H1 (cell line): ENCODE measurements at regions not wholly inside any gene's neighbourhood (a gene's known extent, or its start where the extent isn't known, plus 50 kb on each side); places are given as distances from the start of the nearest gene placed in this dataset.

Source experiments
- CTCF ChIA-PET: fragments of 300-600 bp; sonication (Branson Sonifier 250); formaldehyde crosslinking; loops from one replicate; lab custom pipeline; 2021; ENCODE audit not compliant: partially characterized antibody; lab: Charles Lee
- POLR2A ChIA-PET: fragments of 300-600 bp; sonication (Branson Sonifier 250); formaldehyde crosslinking; loops from one replicate; lab custom pipeline; 2021; ENCODE audit warnings: inconsistent platforms; ENCODE audit not compliant: partially characterized antibody; lab: Charles Lee
- DNase-seq, 2 experiments: peaks; one replicate each; pipeline versions ENCODE4 v3.0.0 to v3.0.0-alpha.2; 2010 to 2022; ENCODE audit warnings: low spot score in 2 of 2, low read depth in 1 of 2, mixed read lengths in 1 of 2
- FAIRE-seq: peaks from 2 replicates; lab custom pipeline; 2011; peaks lifted over from hg19 to GRCh38; lab: Jason Lieb, UNC
- H2AFZ ChIP-seq: 2 replicates; pipeline ENCODE4 v1.8.1; 2012; ENCODE audit warnings: low read length, inconsistent platforms
- H2AK5ac ChIP-seq: 2 replicates; pipeline ENCODE4 v1.6.1; 2013; ENCODE audit warnings: low read depth, low read length
- H2BK120ac ChIP-seq: replicated peaks from 2 replicates; pipeline ENCODE3; 2013; ENCODE audit warnings: low read depth, low read length, inconsistent platforms
- H2BK12ac ChIP-seq: 2 replicates; pipeline ENCODE4 v1.6.1; 2013; ENCODE audit warnings: low read depth, low read length
- H2BK15ac ChIP-seq: 2 replicates; pipeline ENCODE4 v1.6.1; 2013; ENCODE audit warnings: low read length
- H2BK20ac ChIP-seq: 2 replicates; pipeline ENCODE4 v1.6.1; 2013; ENCODE audit warnings: low read length
- H2BK5ac ChIP-seq: 2 replicates; pipeline ENCODE4 v1.6.1; 2013; ENCODE audit warnings: low read depth, low read length
- H3K14ac ChIP-seq: 2 replicates; pipeline ENCODE4 v1.6.1; 2013; ENCODE audit warnings: inconsistent platforms; ENCODE audit not compliant: insufficient read length
- H3K18ac ChIP-seq: 2 replicates; pipeline ENCODE4 v1.6.1; 2013; ENCODE audit warnings: low read length; ENCODE audit errors: extremely low read depth
- H3K23ac ChIP-seq: 2 replicates; pipeline ENCODE4 v1.6.1; 2013; ENCODE audit warnings: inconsistent platforms; ENCODE audit not compliant: insufficient read length
- H3K23me2 ChIP-seq: 2 replicates; pipeline ENCODE4 v1.6.1; 2013; ENCODE audit warnings: low read depth, low read length
- H3K27ac ChIP-seq: 2 replicates; pipeline ENCODE4 v1.6.1; 2011; ENCODE audit warnings: low read depth, low read length, inconsistent platforms
- H3K27me3 ChIP-seq, 4 experiments: replicated peaks in 1 of 4; 1 replicate in 1 of 4; 2 replicates in 3 of 4; pipeline versions ENCODE4 v1.6.1 to v1.8.1; 2011 to 2013; ENCODE audit warnings: low read length in 3 of 4, mild to moderate bottlenecking in 3 of 4, inconsistent platforms in 2 of 4, mixed read lengths in 2 of 4, moderate library complexity in 1 of 4; ENCODE audit not compliant: control insufficient read depth in 3 of 4, insufficient read depth in 3 of 4; ENCODE audit errors: extremely low read depth in 1 of 4
- H3K36me3 ChIP-seq, 4 experiments: 2 replicates each; pipeline versions ENCODE4 v1.6.1 to v1.8.1; 2011 to 2013; ENCODE audit warnings: mild to moderate bottlenecking in 4 of 4, low read length in 3 of 4, moderate library complexity in 2 of 4, control low read depth in 1 of 4, inconsistent platforms in 1 of 4; ENCODE audit not compliant: insufficient read depth in 4 of 4, control insufficient read depth in 2 of 4
- H3K4ac ChIP-seq: replicated peaks from 2 replicates; pipeline ENCODE3; 2013; ENCODE audit warnings: low read length, low read depth, mixed read lengths, inconsistent platforms; ENCODE audit not compliant: insufficient read length
- H3K4me1 ChIP-seq, 4 experiments: replicated peaks in 1 of 4; 1 replicate in 1 of 4; 2 replicates in 3 of 4; pipeline versions ENCODE4 v1.6.1 to v1.8.1; 2011 to 2013; ENCODE audit warnings: low read length in 3 of 4, inconsistent platforms in 2 of 4, mixed read lengths in 1 of 4; ENCODE audit not compliant: insufficient read depth in 4 of 4, control insufficient read depth in 3 of 4
- H3K4me2 ChIP-seq, 2 experiments: 2 replicates each; pipeline versions ENCODE4 v1.6.1 to v1.8.1; 2011 to 2013; ENCODE audit warnings: low read depth in 2 of 2, low read length in 2 of 2, control low read depth in 1 of 2, inconsistent platforms in 1 of 2, mild to moderate bottlenecking in 1 of 2; ENCODE audit not compliant: insufficient read depth in 1 of 2
- H3K4me3 ChIP-seq, 4 experiments: fragments of 200-600, 300-600 bp in 1 of 4; sonication (generic), shearing (Covaris generic), sonication (Bioruptor Twin) in 1 of 4; 2 replicates each; pipeline versions ENCODE4 v1.5.1 to v1.8.1; 2011 to 2016; ENCODE audit warnings: low read length in 4 of 4, low read depth in 3 of 4, control low read depth in 2 of 4, inconsistent platforms in 2 of 4, mild to moderate bottlenecking in 2 of 4, mixed read lengths in 1 of 4, moderate library complexity in 1 of 4; ENCODE audit not compliant: insufficient read depth in 2 of 4; ENCODE audit errors: extremely low read depth in 1 of 4
- H3K56ac ChIP-seq: replicated peaks from 2 replicates; pipeline ENCODE3; 2013; ENCODE audit warnings: low read depth, mild to moderate bottlenecking, mixed read lengths, low read length, inconsistent platforms; ENCODE audit not compliant: insufficient read length
- H3K79me1 ChIP-seq: 2 replicates; pipeline ENCODE4 v1.6.1; 2013; ENCODE audit warnings: low read depth, low read length, control low read depth
- H3K79me2 ChIP-seq, 2 experiments: 2 replicates each; pipeline versions ENCODE4 v1.6.1 to v1.8.1; 2012 to 2013; ENCODE audit warnings: low read length in 2 of 2, mild to moderate bottlenecking in 2 of 2, inconsistent platforms in 1 of 2; ENCODE audit not compliant: insufficient read depth in 2 of 2, control insufficient read depth in 1 of 2
- H3K9ac ChIP-seq, 4 experiments: replicated peaks in 1 of 4; 1 replicate in 1 of 4; 2 replicates in 3 of 4; pipeline versions ENCODE4 v1.6.1 to v1.8.1; 2011 to 2013; ENCODE audit warnings: low read depth in 3 of 4, low read length in 3 of 4, control low read depth in 2 of 4, mild to moderate bottlenecking in 2 of 4, moderate library complexity in 2 of 4, inconsistent platforms in 1 of 4; ENCODE audit errors: extremely low read depth in 1 of 4
- H3K9me3 ChIP-seq, 2 experiments: 2 replicates each; pipeline versions ENCODE4 v1.6.1 to v1.8.1; 2012 to 2013; ENCODE audit warnings: mild to moderate bottlenecking in 2 of 2, moderate library complexity in 2 of 2, control low read depth in 1 of 2, inconsistent platforms in 1 of 2, low read depth in 1 of 2, low read length in 1 of 2, mixed read lengths in 1 of 2; ENCODE audit not compliant: insufficient read depth in 2 of 2
- H4K20me1 ChIP-seq, 2 experiments: replicated peaks in 1 of 2; 2 replicates each; pipeline versions ENCODE3 to v1.8.1; 2011 to 2013; ENCODE audit warnings: inconsistent platforms in 2 of 2, low read length in 2 of 2, mild to moderate bottlenecking in 1 of 2; ENCODE audit not compliant: insufficient read depth in 2 of 2, control insufficient read depth in 1 of 2
- H4K5ac ChIP-seq: 2 replicates; pipeline ENCODE4 v1.6.1; 2013; ENCODE audit warnings: low read length, low read depth, mixed read lengths, inconsistent platforms; ENCODE audit not compliant: insufficient read length
- H4K8ac ChIP-seq: 2 replicates; pipeline ENCODE4 v1.8.0; 2013; ENCODE audit warnings: mild to moderate bottlenecking, moderate library complexity, low read length, inconsistent platforms; ENCODE audit not compliant: insufficient read depth; ENCODE audit errors: extremely low read depth
- H4K91ac ChIP-seq: replicated peaks from 2 replicates; pipeline ENCODE3; 2013; ENCODE audit warnings: low read length, mixed read lengths, inconsistent platforms; ENCODE audit not compliant: insufficient read length
- KDM1A ChIP-seq: fragments of 200-600, 300-600 bp; sonication (generic); IDR thresholded peaks from 2 replicates; pipeline ENCODE4 v1.7.1; 2016; ENCODE audit warnings: mild to moderate bottlenecking, low read length, borderline replicate concordance
- SP2 ChIP-seq: IDR thresholded peaks from 2 replicates; pipeline ENCODE4 v1.6.1; 2012; ENCODE audit warnings: mild to moderate bottlenecking, low read length, inconsistent platforms
- WGBS, 2 experiments: shearing (Covaris generic) in 1 of 2; methylation state at CpG; one replicate each; pipeline versions ENCODE4 v1.1.6 to v1.1.7; 2013 to 2015; ENCODE audit warnings: low lambda C conversion rate in 2 of 2, mixed read lengths in 2 of 2, inconsistent platforms in 1 of 2, low coverage in 1 of 2, missing lambda C conversion rate in 1 of 2; ENCODE audit not compliant: insufficient replicate concordance in 2 of 2, insufficient coverage in 1 of 2, insufficient read length in 1 of 2; ENCODE audit errors: extremely low coverage in 1 of 2, missing lambda C conversion rate in 1 of 2; 5-methylcytosine and 5-hydroxymethylcytosine counted together

GRCh38 chr6:44038543-44039065 lies 88.6 kb downstream of the MRPL14 start:
- WGBS, 2 experiments: 78% methylated on average over 4 of the region's 4 CpGs; no CpG with 5 or more reads in 1 of the 2 experiments
- Histone ChIP-seq H3K79me1 (no peaks in the 10 kb centered on the region), H2BK20ac (no peak overlapping the region), H4K5ac (no peak overlapping the region), H3K23me2 (no peaks in the 10 kb centered on the region), H3K23ac (no peak overlapping the region), H2AK5ac (no peak overlapping the region), H3K4me2 (no peak overlapping the region), H3K4ac (peak overlapping the region; percentile 40), H2BK5ac (0 out of 2 replicates have a peak overlapping the region, but pooled peaks have one; percentile 6), H2BK15ac (no peak overlapping the region), H3K27ac (no peak overlapping the region), H3K56ac (no peak overlapping the region), H4K91ac (no peak overlapping the region), H3K18ac (no peak overlapping the region), H3K4me1 (peaks cover 9 to 26% (median 13%) of the 10 kb centered on the region in 4 experiments), H2BK12ac (peak overlapping the region; percentile 18; the same call in 1 of the 2 replicates), H3K14ac (no peak overlapping the region), H3K9me3 (no peaks in the 10 kb centered on the region), H2BK120ac (no peak overlapping the region), H3K4me3 (no peak overlapping the region), H4K8ac (no peak overlapping the region), H2AFZ (no peak overlapping the region), H3K36me3 (no peaks in the 10 kb centered on the region), H4K20me1 (no peaks in the 10 kb centered on the region), H3K27me3 (no peaks in the 10 kb centered on the region), H3K9ac (no peak overlapping the region), H3K79me2 (no peaks in the 10 kb centered on the region)
- POLR2A ChIA-PET: interaction anchor here (1.8 to 6.3 kb wide), 2 partner anchors 11 to 15 kb away, joined by 4 to 35 read pairs; no protein-coding TSS in a partner anchor
- FAIRE-seq (no peak), DNase-seq (no peak)
- CTCF ChIA-PET: interaction anchor here (0.7 to 3.1 kb wide), 8 partner anchors 14 to 277 kb away, joined by 3 to 19 read pairs (median 4); no protein-coding TSS in a partner anchor
- TF ChIP-seq KDM1A: peak; percentile 81
- no peak for TF ChIP-seq SP2
